Stimulated activated CD8-positive, alpha-beta memory T cell treated with anti-CD3 and anti-CD28 coated beads, Interleukin-4, amount 100 ng/mL, for 4 hours (primary cell): ENCODE measurements at regions not wholly inside any gene's neighbourhood (a gene's known extent, or its start where the extent isn't known, plus 50 kb on each side); places are given as distances from the start of the nearest gene placed in this dataset.

ENCODE experiments used
- DNase-seq, 2 donors: peaks; one replicate each; pipeline ENCODE4 v3.0.0-alpha.2; 2020; ENCODE audit warnings: low read depth in 2 of 2, low spot score in 1 of 2

- DNase-seq, result no peak
Measured at GRCh38 chr1:29542548-29542947, 306.2 kb downstream of the PTPRU start.

DNA sequence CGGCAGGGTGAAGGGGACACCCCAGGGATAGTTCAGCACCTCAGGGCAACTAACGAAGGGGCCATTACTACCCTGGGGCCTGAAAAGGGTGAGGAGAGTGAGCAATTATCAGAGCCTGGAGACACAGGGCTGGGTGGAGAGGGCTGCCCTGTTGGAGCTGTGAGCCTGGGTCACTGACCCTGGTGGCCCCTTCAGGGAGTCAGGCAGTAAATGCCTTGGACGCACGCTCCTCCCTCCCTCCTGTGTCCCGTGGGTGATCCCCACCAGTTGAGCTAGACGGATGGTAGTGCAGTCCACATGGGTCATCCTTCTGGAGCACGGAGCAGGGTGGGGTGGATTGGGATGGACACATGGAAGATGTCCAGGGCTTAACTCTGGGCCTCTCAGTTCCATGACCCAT lies 305.3 kb downstream of the PTPRU start:
- no peak for DNase-seq

- DNase-seq, result no peak
Measured at GRCh38 chr1:29540801-29541357, 304.6 kb downstream of the PTPRU start.

DNA sequence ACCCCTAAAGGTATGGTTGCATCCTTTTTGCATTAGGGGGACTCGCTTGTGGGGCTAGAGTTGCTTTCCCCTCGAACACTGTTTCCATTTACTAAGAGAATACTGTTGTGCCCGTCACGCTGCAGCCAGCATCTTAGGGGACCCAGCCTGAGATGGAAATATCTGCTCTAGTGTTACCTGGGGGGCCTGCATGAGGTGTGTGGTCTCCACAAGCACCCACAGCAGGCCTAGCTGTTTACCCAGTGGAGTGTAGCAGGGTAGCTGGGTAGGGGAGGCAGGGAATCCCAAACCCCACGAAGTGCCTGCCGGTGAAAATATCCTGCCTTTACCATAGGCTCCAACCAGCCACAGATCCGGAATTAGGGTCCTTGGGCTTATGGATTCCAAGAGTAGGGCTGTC lies 303.6 kb downstream of the PTPRU start:
- DNase-seq, result no peak

DNA sequence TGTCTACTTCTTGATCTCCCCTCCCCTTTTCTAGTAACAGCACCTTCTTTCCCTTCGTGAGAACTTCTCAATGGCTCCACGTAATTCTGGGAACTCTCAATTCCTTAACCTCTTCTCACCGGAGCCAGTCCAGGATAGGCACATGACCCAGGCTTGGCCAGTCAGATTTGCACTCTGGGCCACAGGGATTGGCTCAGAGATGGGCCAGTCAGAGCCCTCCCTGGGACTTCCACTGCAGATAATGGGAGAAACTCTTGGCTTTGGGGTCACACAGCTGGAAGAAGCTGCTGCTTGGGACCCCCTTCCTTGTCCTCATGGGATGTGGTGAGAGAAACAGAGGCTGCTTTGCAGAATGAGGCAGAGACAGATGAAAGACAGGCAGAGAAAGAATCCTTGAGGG lies 302.3 kb downstream of the PTPRU start:
- no peak for DNase-seq

DNA sequence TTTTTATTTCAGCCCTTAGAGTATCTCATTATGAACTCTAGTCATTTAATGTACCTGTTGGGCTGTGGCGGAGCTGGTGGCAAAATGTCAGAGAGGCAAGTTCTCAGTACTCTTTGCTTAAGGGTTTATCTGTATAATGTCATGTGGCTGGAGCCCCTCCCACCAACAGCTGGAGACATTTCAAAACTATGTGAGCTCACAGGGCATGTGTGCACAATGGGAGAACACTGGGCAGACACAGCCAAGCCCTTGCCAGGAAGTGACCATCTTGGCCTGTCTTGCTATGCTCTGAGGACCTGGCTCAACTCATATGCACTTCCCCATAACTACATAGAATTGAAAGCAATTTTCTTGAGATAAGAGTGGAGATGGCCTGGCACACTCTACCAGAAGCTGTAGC lies 296.4 kb downstream of the PTPRU start:
- DNase-seq, result no peak

DNA sequence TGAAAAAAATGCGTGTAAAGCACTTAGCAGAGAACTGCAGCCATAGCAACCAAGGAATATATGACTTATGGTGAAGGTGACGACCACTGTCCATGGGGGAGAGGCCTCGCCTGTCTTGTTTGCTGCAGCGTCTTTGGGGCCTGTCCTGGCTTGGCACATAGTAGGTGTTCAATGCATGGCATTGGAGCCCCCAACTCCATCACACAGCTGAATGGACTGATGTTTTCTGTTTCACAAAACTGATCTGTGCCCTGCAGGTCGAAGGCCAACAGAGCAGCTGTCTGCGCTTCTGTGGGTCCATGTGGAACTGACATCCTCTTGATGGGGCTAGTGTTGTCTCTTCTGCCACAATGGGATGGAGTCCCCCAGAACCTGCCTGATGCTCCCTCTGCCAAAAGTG lies 296.0 kb downstream of the PTPRU start:
- DNase-seq, result no peak

DNA sequence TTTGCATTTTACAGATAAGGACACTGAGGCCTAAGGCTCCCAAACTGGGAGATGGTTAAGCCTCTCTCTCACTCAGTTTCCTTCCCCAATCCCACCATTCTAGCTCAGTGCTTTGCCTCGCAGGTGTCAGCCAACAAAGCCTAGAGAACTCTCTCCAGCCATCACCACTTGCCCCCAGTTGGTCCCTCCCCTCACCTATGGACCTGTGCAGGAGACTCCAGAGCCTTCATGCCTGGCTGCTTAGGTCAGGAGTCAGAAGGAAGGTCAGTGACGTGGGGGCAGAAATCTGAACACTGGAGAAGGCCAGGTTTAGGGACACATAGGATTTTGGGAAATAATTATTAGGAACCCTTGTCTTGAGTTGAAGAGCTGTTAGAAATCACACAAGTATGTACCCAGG lies 295.3 kb downstream of the PTPRU start:
- DNase-seq, result no peak

- DNase-seq, result no peak
Measured at GRCh38 chr1:29529677-29530278, 293.5 kb downstream of the PTPRU start.

DNA sequence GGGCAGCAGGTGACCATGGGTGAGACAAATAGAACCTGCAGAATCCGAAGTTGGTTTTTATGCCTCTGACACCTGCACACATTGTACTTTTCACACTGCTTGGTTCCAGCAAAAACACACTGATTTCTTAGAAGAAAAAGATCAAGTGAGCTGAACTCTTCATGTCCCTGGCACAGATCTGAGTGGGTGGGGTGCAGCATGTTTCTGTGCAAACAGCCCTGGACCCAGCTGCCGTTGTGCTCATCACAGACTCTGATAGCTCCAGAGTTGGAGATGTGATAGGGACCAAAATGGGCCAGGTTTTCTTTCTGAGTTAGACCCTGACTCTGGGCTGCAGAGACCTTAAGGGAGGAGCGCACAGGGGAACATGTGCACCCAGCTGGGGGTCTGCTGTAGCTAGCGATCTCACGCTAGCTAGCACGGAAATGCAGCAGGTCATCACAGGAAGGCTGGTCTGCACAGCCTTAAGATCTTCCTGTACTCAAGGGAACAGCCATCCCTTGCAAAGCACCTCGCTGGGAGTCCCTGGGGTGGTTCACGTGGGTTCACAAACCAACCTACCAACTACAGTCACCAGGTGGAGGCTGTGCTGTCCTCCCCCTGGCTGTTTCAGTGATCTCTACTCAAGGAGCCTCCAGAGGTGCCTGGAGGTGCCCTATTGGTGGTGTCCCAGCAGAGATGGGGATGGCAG lies 291.1 kb downstream of the PTPRU start:
- no peak for DNase-seq

- DNase-seq, result no peak
Measured at GRCh38 chr1:29525941-29526340, 289.6 kb downstream of the PTPRU start.

DNA sequence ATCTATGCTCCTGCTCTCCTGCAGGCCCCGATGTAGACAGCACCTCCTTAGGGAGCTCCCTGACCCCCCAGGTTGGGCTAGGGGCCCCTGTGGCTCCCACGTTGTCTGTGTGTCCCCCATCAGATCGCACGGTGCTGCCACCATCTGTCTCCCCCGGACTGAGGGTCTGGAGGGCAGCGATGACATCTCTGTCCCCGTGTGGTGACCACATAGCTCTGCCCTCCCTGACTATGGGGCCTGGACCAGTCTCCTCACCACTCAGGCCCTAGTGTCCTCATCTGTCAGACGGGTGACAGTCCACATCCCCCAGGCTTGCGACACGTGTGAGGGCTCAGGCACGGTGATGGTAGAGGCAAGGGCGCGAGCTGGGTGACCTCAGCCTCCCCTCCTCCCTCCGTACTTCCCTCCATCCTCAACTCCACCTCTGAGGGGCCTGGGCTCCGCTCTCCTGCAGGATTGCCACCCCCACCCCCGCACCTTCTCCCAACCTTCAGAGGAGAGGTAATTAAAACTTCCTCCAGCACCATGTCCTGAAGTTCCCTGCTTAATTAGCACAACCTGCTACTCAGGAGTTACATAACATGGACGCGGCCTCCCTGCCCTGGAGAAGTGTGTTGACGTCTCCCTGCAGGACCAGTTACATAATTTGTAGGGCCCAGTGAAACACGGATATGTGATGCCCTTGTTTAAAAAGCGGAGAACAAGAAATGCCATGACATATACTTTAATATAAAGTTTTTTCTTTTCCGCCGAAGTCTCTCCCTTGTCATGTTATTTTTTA lies 288.2 kb downstream of the PTPRU start:
- no peak for DNase-seq

GRCh38 chr1:29523576-29523975 lies 287.3 kb downstream of the PTPRU start:
- no peak for DNase-seq

DNA sequence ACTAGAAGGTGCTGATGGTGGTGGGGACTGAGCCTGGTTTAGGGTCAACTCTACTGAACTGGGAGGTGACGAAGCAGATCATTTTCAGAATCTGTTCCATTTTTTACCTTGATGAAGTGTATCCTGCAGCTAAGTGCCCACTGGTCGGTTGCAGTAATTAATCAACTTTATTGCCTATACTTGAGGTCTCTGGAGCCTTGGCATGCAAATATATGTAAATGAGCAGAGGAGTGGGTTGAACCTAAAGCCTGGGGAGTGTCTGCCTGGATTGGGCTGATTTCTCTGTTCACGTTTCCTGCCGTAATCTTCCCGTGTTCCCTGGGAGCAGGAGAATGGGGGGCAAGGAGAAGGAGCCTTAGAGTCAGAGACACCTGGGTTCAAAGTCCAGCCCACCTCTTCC lies 286.8 kb downstream of the PTPRU start:
- no peak for DNase-seq

DNA sequence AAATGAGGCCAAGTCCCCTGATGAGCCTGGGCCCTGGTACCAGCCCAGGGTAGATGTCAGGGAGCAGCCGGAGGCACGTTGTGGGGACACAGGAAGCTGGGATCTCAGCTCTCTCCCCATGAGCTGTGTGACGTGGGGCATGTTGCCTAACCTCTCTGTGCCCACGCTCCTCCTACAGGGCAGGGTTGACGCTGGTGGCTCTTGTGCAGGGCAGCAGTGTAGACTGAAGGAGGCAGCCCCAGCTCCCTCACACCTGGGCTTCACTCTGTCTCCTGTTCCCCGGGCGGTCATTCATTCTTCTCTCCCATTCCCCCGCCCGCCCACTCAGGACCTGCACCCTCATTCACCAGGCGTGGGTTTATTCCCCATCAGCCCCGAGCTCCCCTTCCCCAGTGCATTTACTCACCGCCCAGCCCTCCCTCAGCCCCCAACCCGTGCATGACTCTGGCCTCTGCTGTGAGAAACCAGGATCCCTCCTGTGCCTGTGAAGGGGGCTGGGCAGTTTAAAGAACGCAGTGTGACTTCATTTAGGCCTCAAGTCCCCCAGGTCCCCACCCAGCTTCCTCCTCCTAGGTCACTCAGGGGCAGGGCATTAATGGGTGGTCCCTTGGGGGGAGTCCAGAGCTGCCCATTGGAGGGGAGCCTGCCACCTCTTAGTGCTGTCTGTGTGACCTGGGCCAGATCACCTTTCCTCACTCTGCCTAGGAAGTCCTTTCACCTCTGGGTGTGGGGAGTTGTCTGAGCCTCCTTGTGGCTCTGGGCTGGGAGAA lies 285.7 kb downstream of the PTPRU start:
- DNase-seq, result no peak

DNA sequence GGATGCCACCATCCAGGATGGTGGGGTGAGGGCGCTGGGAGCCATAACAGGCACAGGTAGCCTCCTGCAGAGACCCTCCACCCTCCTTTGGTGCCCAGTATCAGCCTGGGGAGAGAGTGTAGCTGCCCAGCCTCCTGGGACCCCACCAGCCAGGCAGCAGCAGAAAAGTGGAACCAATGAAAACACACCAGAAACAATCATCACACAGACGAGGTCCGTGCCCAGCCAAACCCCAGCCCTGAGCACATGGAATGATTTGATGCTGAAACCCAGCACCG lies 285.1 kb downstream of the PTPRU start:
- no peak for DNase-seq

GRCh38 chr1:29520571-29521437 lies 284.5 kb downstream of the PTPRU start:
- no peak for DNase-seq

GRCh38 chr1:29519788-29520110 lies 283.4 kb downstream of the PTPRU start:
- DNase-seq, result no peak

GRCh38 chr1:29519108-29519787 lies 282.9 kb downstream of the PTPRU start:
- no peak for DNase-seq

DNA sequence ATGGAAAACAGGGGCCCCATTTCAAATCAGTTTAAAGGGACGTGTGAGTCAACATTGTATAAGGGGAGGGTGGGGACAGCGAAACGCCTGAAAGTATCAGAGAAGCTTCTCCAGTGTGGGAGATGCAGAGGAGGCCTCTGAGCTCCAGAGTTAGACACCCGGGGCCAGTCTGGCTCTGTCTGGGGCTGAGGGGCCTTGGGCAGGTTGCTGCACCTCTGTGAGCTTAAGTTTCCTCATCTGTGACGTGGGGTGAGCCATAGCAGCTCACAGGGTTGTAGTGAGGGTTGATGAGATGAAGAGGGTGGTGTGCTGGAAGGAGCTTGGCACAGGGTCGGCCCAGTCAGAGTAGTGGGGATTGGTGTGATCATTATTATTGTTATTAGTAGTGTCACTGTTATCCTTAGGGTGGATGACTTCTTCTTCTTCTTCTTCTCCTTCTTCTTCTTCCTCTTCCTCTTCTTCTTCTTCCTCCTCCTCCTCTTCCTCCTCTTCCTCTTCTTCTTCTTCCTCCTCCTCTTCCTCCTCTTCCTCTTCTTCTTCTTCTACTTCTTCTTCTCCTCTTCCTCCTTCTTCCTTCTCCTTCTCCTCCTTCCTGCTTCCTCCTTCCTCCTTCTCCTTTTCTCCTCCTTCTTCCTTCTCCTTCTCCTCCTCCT lies 282.0 kb downstream of the PTPRU start:
- no peak for DNase-seq
